Mesenchymal stem cell (in vitro differentiated cells and primary cell): ENCODE measurements at regions not wholly inside any gene's neighbourhood (a gene's known extent, or its start where the extent isn't known, plus 50 kb on each side); places are given as distances from the start of the nearest gene placed in this dataset.
A peak's percentile ranks its signal among the peaks of the same experiment; 100 is the strongest.

ENCODE experiments used
- DNase-seq: peaks from one replicate; pipeline ENCODE4 v3.0.0-alpha.2; 2013
- H2AFZ ChIP-seq: one replicate; pipeline ENCODE4 v1.6.1; 2013; ENCODE audit warnings: low read depth, mild to moderate bottlenecking, control low read depth, inconsistent platforms, low read length, moderate library complexity
- H2AK5ac ChIP-seq: 2 replicates; pipeline ENCODE4 v1.6.1; 2013; ENCODE audit warnings: low read length, moderate library complexity, mild to moderate bottlenecking, inconsistent platforms; ENCODE audit not compliant: severe bottlenecking
- H2BK120ac ChIP-seq: one replicate; pipeline ENCODE4 v1.6.1; 2013; ENCODE audit warnings: low read depth, mild to moderate bottlenecking, inconsistent platforms, low read length, moderate library complexity
- H2BK12ac ChIP-seq, 2 experiments: one replicate each; pipeline ENCODE4 v1.6.1; 2013; ENCODE audit warnings: inconsistent platforms in 2 of 2, low read length in 2 of 2, mild to moderate bottlenecking in 2 of 2, moderate library complexity in 2 of 2, control low read depth in 1 of 2
- H2BK15ac ChIP-seq: one replicate; pipeline ENCODE4 v1.6.1; 2013; ENCODE audit warnings: mild to moderate bottlenecking, low read depth, inconsistent platforms; ENCODE audit not compliant: poor library complexity, severe bottlenecking
- H2BK5ac ChIP-seq: 2 replicates; pipeline ENCODE4 v1.6.1; 2013; ENCODE audit warnings: low read depth, mild to moderate bottlenecking, low read length, control low read depth, inconsistent platforms; ENCODE audit not compliant: poor library complexity, severe bottlenecking
- H3K14ac ChIP-seq, 2 experiments: one replicate each; pipeline ENCODE4 v1.6.1; 2013; ENCODE audit warnings: inconsistent platforms in 2 of 2, low read length in 2 of 2, control low read depth in 1 of 2, mild to moderate bottlenecking in 1 of 2, moderate library complexity in 1 of 2
- H3K18ac ChIP-seq, 2 experiments: one replicate each; pipeline ENCODE4 v1.6.1; 2013; ENCODE audit warnings: inconsistent platforms in 2 of 2, low read length in 2 of 2, control low read depth in 1 of 2, low read depth in 1 of 2, mild to moderate bottlenecking in 1 of 2
- H3K23ac ChIP-seq, 2 experiments: one replicate each; pipeline ENCODE4 v1.6.1; 2013; ENCODE audit warnings: inconsistent platforms in 2 of 2, low read length in 2 of 2, mild to moderate bottlenecking in 2 of 2, moderate library complexity in 2 of 2, control low read depth in 1 of 2
- H3K27ac ChIP-seq: 2 replicates; pipeline ENCODE4 v1.5.1; 2013; ENCODE audit warnings: mild to moderate bottlenecking, moderate library complexity, low read length, control low read depth, inconsistent platforms; ENCODE audit not compliant: poor library complexity, severe bottlenecking
- H3K27me3 ChIP-seq, 2 experiments: 2 replicates each; pipeline versions ENCODE4 v1.6.1 to v1.7.0; 2013; ENCODE audit warnings: low read length in 2 of 2, mild to moderate bottlenecking in 2 of 2, moderate library complexity in 2 of 2, control low read depth in 1 of 2, inconsistent platforms in 1 of 2; ENCODE audit not compliant: control insufficient read depth in 1 of 2, insufficient read depth in 1 of 2
- H3K36me3 ChIP-seq, 2 experiments: 2 replicates each; pipeline versions ENCODE4 v1.6.1 to v1.7.0; 2013; ENCODE audit warnings: low read length in 2 of 2, control low read depth in 1 of 2, inconsistent platforms in 1 of 2, low read depth in 1 of 2, mild to moderate bottlenecking in 1 of 2; ENCODE audit not compliant: insufficient read depth in 2 of 2, control insufficient read depth in 1 of 2
- H3K4ac ChIP-seq, 2 experiments: one replicate each; pipeline ENCODE4 v1.6.1; 2013; ENCODE audit warnings: inconsistent platforms in 2 of 2, low read length in 2 of 2, mild to moderate bottlenecking in 2 of 2, moderate library complexity in 2 of 2, control low read depth in 1 of 2, low read depth in 1 of 2
- H3K4me1 ChIP-seq: 2 replicates; pipeline ENCODE4 v1.6.1; 2013; ENCODE audit warnings: low read depth, low read length, control low read depth; ENCODE audit not compliant: control insufficient read depth, insufficient read depth
- H3K4me2 ChIP-seq: 2 replicates; pipeline ENCODE4 v1.6.1; 2013; ENCODE audit warnings: low read length, mild to moderate bottlenecking, inconsistent platforms; ENCODE audit not compliant: poor library complexity, severe bottlenecking
- H3K4me3 ChIP-seq, 2 experiments: 2 replicates each; pipeline versions ENCODE4 v1.5.1 to v1.7.0; 2013; ENCODE audit warnings: low read length in 2 of 2, mild to moderate bottlenecking in 2 of 2, control low read depth in 1 of 2, low read depth in 1 of 2; ENCODE audit not compliant: insufficient read depth in 1 of 2
- H3K79me1 ChIP-seq: replicated peaks from 2 replicates; pipeline ENCODE4 v1.6.1; 2013; ENCODE audit warnings: mild to moderate bottlenecking, control low read depth, low read length, inconsistent platforms; ENCODE audit not compliant: poor library complexity, severe bottlenecking
- H3K9ac ChIP-seq: 2 replicates; pipeline ENCODE4 v1.7.0; 2013; ENCODE audit warnings: mild to moderate bottlenecking, low read length, moderate library complexity
- H3K9me3 ChIP-seq: 2 replicates; pipeline ENCODE4 v1.7.0; 2013; ENCODE audit warnings: mild to moderate bottlenecking, low read length; ENCODE audit not compliant: control insufficient read depth
- H4K8ac ChIP-seq: one replicate; pipeline ENCODE4 v1.6.1; 2013; ENCODE audit warnings: inconsistent platforms, mild to moderate bottlenecking, low read length, moderate library complexity
- H4K91ac ChIP-seq: one replicate; pipeline ENCODE4 v1.6.1; 2013; ENCODE audit warnings: mild to moderate bottlenecking, low read length, inconsistent platforms
- whole genome bisulfite sequencing: methylation state at CpG from one replicate; pipeline ENCODE4 v1.1.7; 2013; ENCODE audit warnings: mixed read lengths; 5-methylcytosine and 5-hydroxymethylcytosine counted together

DNA sequence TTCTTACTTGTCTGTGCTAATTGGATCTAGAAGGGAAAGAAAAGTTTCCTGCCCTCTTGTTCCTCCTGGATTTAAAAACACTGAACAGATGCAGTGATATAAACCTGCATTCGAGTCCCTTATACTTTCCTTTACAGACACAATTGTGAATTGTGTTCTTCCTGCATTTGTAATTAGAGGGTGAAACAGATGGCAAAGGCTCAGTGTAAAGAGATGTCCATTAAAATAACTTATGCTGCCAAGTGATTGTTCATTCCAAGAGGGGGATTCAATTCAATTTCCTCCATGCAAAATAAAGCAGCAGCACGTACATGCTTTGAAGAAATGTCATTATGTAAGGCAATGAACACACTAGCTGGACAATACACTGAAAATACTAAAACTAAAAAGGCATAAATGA is 248.3 kb upstream of the LRIG3 start:
- no peak overlapping the region for H3K9ac ChIP-seq
- no peaks in the 10 kb centered on the region for H3K79me1 ChIP-seq
- H2BK12ac ChIP-seq: no peak overlapping the region
- no peaks in the 10 kb centered on the region for H3K27me3 ChIP-seq
- H3K4me3 ChIP-seq: no peak overlapping the region
- no peak overlapping the region for H3K27ac ChIP-seq
- H3K36me3 ChIP-seq: no peaks in the 10 kb centered on the region
- no peak overlapping the region for H4K8ac ChIP-seq
- no peak overlapping the region for H3K4me2 ChIP-seq
- no peak overlapping the region for H3K14ac ChIP-seq
- no CpG with 5 or more reads among the region's 2 CpGs for WGBS
- no peaks in the 10 kb centered on the region for H3K4me1 ChIP-seq
- H2BK15ac ChIP-seq: no peak overlapping the region
- H3K4ac ChIP-seq: no peak overlapping the region
- DNase-seq: no peak
- H2BK5ac ChIP-seq: no peak overlapping the region
- H2AK5ac ChIP-seq: no peak overlapping the region
- H3K9me3 ChIP-seq: no peaks in the 10 kb centered on the region
- no peak overlapping the region for H4K91ac ChIP-seq
- no peak overlapping the region for H2BK120ac ChIP-seq
- H2AFZ ChIP-seq: no peak overlapping the region
- H3K18ac ChIP-seq: no peak overlapping the region
- H3K23ac ChIP-seq: no peak overlapping the region

DNA sequence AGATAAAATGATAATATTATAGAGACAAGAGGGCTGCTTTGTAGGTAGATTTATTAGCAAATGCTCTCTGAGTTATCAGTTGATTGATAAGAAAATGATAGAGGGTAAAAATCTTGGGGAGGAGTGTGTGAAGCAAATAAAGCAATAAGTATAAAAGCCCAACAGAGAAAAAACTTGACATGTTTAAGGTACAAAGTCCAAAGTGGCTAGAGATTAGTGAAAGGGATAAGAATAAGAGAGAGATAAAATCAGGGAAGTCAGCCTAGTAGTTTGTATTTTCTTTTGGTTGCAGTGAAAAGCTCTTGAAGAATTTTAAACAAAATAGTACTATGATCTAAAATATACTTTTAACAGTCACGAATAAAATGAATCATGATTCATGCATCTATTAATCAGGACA is 246.2 kb upstream of the LRIG3 start:
- Histone ChIP-seq H3K4me1 (no peaks in the 10 kb centered on the region), H2BK12ac (no peak overlapping the region), H2BK5ac (no peak overlapping the region), H3K79me1 (no peaks in the 10 kb centered on the region), H3K4me2 (no peak overlapping the region), H4K91ac (no peak overlapping the region), H3K4ac (no peak overlapping the region), H3K36me3 (no peaks in the 10 kb centered on the region), H3K9me3 (no peaks in the 10 kb centered on the region), H2BK15ac (no peak overlapping the region), H2AK5ac (no peak overlapping the region), H3K23ac (no peak overlapping the region), H3K27ac (no peak overlapping the region), H3K4me3 (no peak overlapping the region), H3K18ac (no peak overlapping the region), H3K14ac (no peak overlapping the region), H2BK120ac (no peak overlapping the region), H3K27me3 (no peaks in the 10 kb centered on the region), H4K8ac (no peak overlapping the region), H2AFZ (no peak overlapping the region), H3K9ac (peak overlapping the region; percentile 18)
- 83% methylated on average over 1 of the region's 1 CpG for WGBS
- DNase-seq: no peak

DNA sequence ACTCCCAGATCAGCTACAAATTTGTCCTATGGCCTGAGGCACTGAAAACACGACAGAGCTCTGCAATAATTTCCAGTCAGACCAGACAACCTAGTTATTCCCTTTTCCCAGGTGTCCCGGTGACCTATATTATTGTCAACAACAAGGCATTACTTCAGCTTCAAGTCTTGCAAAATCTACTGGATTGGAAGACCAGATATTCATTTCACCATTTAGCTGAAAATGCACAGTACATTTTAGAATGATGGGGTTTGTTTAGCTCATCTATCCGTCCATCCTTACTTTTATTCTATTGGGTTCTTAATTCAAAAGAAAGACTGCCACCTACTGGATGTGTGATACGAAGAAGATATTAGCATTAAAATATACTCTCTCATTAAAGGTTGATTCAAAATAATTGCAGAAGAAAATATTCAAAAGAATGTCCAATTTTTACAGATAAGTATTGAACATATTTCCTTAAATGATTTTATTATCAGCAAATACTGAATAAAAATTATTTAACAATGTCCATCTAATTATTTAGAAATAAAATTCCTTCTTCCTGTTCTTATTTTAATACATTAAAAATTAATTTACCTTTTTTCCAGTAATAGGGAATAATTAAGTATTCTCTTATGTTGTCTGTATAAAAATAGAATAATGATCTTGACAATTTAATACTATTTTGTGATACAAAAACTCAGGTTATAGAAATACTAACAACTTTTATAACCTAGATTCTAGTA is 244.9 kb upstream of the LRIG3 start:
- H3K18ac ChIP-seq: no peak overlapping the region
- H3K4ac ChIP-seq: no peak overlapping the region
- H2BK15ac ChIP-seq: no peak overlapping the region
- H3K4me2 ChIP-seq: no peak overlapping the region
- peak overlapping the region; percentile 38 for H3K27ac ChIP-seq
- no peak overlapping the region for H2AK5ac ChIP-seq
- 70% methylated on average over 2 of the region's 4 CpGs for WGBS
- no peak overlapping the region for H2BK12ac ChIP-seq
- DNase-seq: peak; percentile 55
- H3K23ac ChIP-seq: no peak overlapping the region
- no peaks in the 10 kb centered on the region for H3K79me1 ChIP-seq
- no peak overlapping the region for H2AFZ ChIP-seq
- H2BK120ac ChIP-seq: no peak overlapping the region
- no peak overlapping the region for H2BK5ac ChIP-seq
- no peaks in the 10 kb centered on the region for H3K36me3 ChIP-seq
- H3K27me3 ChIP-seq: no peaks in the 10 kb centered on the region
- peaks cover 3% of the 10 kb centered on the region for H3K9me3 ChIP-seq
- H3K14ac ChIP-seq: no peak overlapping the region
- no peaks in the 10 kb centered on the region for H3K4me1 ChIP-seq
- no peak overlapping the region for H3K4me3 ChIP-seq
- H4K91ac ChIP-seq: no peak overlapping the region
- no peak overlapping the region for H4K8ac ChIP-seq
- H3K9ac ChIP-seq: peak overlapping the region; percentile 19

GRCh38 chr12:59164226-59164625 is 243.9 kb upstream of the LRIG3 start:
- Histone ChIP-seq H2BK120ac (no peak overlapping the region), H4K91ac (no peak overlapping the region), H3K23ac (no peak overlapping the region), H3K4ac (no peak overlapping the region), H3K9me3 (peaks cover 3% of the 10 kb centered on the region), H3K79me1 (no peaks in the 10 kb centered on the region), H2AK5ac (no peak overlapping the region), H2BK5ac (no peak overlapping the region), H3K18ac (no peak overlapping the region), H2AFZ (no peak overlapping the region), H3K27me3 (no peaks in the 10 kb centered on the region), H3K9ac (peak overlapping the region; percentile 19), H2BK12ac (no peak overlapping the region), H2BK15ac (no peak overlapping the region), H3K27ac (no peak overlapping the region), H3K4me2 (no peak overlapping the region), H3K4me1 (no peaks in the 10 kb centered on the region), H3K4me3 (no peak overlapping the region), H3K36me3 (no peaks in the 10 kb centered on the region), H3K14ac (no peak overlapping the region), H4K8ac (no peak overlapping the region)
- DNase-seq: no peak
